EL (cell line): ENCODE measurements at regions not wholly inside any gene's neighbourhood (a gene's known extent, or its start where the extent isn't known, plus 50 kb on each side); places are given as distances from the start of the nearest gene placed in this dataset.

ENCODE experiments used
- DNase-seq: peaks from one replicate; pipeline ENCODE4 v3.0.0-alpha.2; 2016

- DNase-seq = no peak
Measured at GRCh38 chr14:29042551-29042950, 276.0 kb downstream of the FOXG1 start.

- no peak for DNase-seq
Measured at GRCh38 chr14:29043737-29044136, 277.1 kb downstream of the FOXG1 start.

DNA sequence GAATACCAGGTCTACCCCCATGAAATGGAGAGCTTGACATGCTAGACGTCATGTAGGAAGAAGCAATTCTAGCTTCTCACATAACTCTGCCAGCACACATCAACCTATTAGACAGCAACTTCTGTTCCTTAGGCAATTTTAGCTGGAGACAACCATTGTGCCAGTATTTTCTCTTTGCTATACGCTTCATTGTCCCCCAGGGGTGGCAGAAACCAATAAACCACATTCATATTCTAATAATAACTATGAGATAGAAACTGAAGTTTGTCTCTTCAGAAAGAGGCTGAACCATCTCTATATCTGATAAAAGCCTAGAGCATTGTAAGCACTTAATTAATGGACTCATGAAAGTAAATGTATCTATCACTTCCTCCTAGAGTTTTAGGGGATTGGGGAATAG lies 278.6 kb downstream of the FOXG1 start:
- DNase-seq = no peak

DNA sequence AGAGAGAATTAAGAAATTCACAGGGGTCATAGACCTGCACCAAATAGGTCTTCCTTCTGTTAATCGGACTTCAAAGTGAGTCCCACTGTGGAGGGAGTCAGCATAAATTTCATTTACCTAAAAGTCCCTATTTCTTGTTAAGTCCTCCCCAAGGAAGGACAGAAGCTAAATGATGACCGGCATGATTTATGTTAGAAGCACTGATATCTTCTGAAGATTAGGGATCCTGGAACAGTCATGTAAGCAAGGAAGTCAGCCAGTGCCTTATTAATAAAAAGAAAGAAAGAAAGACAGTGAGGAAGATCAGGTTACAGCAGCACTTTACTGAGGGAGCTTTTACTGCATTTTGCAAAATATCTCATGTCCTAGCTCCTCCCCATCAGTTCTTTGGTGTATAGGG lies 287.5 kb downstream of the FOXG1 start:
- no peak for DNase-seq

DNA sequence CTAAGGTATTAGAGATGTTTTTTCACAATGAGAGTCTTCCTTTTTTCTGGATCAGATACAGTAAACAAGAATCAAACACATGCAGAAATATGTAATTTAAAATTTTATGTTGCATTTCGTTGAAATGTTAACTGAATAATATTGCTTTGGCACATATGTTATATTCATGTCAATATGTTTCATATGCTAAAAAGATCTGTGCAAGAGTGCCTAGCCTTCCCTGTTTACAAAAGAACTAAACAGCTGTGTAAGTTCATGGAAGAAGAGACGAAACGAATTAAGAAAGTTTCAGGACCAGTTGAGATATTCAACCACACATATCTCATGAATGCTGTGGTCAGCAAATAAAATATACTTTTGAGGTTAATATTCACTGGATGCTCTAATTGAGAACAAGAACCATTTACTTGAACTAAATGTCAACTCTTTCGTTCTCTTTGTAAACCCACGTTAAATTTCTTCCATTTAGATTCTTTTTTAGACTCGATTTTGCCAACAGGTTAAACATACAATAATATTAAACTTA lies 289.5 kb downstream of the FOXG1 start:
- no peak for DNase-seq

DNA sequence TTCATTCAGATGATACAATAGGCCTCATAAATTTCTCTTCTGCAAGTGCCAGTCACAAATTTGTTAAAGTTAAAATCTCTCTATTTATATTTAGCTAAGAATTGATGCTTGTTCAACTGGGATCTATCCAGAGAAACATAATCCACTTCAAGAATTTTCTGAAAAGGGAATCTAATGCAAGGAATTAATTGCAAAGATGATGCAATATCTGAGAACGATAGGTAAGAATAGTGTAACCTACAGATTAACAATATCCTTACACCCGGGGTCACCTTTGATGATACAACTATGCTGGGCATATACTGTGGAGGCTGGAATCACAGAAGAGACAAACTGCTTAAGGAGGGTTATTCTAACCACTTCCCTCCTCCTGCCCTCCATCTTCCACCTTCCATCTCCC lies 295.1 kb downstream of the FOXG1 start:
- DNase-seq = no peak

DNA sequence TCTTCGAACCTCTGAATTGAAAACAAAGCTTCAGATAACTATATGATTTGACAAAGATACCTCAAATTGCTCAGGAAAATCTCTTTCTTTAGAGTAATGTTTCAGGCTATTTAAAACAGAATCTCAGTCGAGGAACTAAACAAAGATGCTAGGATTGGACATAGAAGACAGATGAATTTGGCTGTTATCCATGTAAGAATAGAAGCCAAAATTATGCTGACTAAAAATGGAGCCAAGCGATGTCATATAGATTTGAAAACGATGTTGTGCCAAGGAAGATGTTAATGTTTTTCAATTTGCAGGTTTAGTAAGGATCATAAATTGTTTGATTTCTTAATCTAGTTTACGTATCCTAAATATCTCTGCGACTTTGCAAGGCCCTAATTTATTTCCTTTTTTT lies 295.9 kb downstream of the FOXG1 start:
- no peak for DNase-seq

DNA sequence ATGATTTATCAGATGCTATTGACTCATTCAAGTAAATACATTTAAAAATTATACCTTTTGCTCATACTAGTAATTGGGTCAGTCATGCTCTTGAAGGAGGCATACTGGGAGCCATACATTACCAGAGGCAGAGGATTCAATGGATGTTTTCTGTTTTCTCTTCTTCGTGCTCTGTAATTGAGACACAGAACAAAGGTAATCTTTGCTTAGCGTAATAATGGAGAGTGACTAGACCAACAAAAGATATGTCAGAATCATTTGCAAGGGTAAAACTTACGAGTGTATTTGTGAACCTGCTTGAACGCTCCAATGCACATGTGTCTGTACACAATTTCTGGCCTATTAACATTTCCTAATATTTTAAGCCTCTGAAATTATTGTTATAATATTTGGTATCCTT lies 296.4 kb downstream of the FOXG1 start:
- no peak for DNase-seq

DNA sequence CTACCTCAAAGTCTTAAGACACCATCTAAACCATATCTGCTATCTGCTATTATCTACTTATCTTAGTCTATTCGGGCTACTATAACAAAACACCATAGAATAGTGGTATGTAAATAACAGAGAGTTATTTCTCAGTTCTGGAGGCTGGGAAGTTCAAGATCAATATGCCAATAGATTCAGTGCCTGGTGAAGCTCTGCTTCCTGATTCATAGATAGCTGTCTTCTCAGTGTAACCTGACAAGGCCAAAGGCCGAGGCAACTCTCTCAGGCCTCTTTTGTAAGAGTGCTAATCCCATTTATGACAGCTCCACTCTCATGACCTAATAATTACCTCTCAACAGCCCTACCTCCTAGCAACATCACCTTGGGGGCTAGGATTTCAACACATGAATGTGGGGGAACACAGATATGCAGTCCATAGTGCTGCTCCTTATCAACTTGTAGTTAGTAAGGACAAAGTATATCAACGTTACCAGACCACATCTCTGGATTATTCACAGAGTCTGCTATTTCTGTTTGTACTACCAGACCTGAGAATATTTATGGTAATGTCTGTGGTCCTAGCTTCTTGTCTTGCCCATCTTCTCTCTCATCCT lies 297.8 kb downstream of the FOXG1 start:
- no peak for DNase-seq

DNA sequence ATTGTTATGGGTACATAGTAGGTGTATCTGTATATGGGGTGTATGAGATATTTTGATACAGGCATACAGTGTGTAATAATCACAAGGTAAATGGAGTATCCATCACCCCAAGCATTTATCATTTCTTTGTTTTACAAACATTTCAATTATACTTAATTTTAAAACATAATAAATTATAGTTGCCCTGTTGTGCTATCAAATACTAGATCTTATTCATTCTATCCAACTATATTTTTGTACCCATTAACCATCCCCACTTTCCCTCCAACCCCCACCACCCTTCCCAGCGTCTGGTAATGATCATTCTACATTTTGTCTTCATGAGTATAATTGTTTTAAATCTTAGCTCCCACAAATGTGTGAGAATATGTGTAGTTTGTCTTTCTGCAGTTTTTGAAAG lies 302.6 kb downstream of the FOXG1 start:
- no peak for DNase-seq

- no peak for DNase-seq
Measured at GRCh38 chr14:29075761-29076160, 309.2 kb downstream of the FOXG1 start.

DNA sequence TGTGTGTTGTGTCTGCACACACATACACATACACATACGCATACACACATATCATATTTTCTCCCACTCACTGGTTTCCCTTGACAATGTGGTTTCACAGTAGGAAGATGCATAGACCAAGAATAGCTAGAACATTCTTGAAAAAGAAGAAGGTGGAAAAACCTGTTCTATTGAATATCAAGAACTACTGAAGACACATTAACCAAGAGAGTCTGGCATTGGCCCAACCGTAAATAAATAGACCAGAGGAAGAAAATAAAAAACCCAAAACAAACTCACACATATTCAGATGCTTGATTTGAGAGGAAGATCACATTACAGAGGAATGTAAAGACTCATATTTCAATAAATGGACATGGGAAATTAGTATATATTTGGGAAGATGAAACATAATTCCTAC lies 311.3 kb downstream of the FOXG1 start:
- DNase-seq = no peak

DNA sequence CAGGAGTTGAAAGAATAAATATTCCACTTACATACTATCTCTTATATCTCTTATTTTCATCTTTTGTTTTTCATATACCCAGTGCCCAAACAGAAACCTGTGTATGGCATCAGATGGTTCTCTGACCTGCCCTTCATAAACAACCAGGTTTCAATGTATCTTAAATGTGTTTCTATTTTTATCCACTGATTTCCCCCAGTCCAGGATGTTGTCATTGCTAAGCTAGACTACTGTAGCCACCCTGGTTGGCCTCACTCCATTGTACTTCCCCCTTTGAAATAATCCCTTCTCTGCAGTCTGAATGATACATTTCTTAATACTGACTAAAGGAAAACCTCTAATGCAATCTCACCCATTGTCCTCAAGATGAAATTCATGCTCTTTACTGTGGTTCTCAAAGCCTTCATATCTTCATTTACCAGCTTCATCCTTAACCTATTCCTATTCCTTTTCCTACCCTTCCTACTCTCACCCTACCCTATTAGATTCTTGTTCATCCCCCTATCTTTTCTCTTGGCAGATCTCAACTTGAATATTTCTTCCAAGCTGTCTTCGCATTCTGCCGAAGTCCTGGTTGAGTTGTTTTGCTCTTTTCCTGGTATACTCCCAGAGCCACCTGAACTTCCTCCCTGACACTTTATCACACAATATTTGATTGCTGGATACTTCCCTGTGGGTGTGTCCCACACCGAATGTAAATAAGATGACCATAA lies 312.4 kb downstream of the FOXG1 start:
- DNase-seq = no peak

GRCh38 chr14:29085546-29085945 lies 319.0 kb downstream of the FOXG1 start:
- peak; percentile 19 for DNase-seq

DNA sequence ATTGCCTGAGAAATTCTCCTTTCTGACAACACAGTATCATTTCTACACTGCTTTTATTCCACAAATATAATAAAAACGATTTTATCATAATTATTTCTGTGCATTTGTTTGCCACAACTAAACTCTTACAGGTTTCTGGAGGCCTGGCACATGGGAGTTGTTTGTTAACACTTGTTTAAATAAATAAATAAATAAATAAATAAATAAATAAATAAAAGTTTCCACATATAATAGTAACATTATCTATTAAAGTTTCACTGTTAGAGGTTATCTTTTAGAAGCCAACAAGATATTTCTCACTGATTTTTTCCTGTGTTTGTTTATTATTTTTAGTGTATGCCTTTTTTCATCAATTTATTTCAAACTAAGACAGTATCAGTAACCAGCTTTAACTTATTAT lies 323.3 kb downstream of the FOXG1 start:
- DNase-seq = no peak

GRCh38 chr14:29092121-29092520 lies 325.5 kb downstream of the FOXG1 start:
- DNase-seq = no peak

- no peak for DNase-seq
Measured at GRCh38 chr14:29097476-29097875, 330.9 kb downstream of the FOXG1 start.

- no peak for DNase-seq
Measured at GRCh38 chr14:29098656-29099055, 332.1 kb downstream of the FOXG1 start.

- DNase-seq = no peak
Measured at GRCh38 chr14:29102266-29102665, 335.7 kb downstream of the FOXG1 start.

DNA sequence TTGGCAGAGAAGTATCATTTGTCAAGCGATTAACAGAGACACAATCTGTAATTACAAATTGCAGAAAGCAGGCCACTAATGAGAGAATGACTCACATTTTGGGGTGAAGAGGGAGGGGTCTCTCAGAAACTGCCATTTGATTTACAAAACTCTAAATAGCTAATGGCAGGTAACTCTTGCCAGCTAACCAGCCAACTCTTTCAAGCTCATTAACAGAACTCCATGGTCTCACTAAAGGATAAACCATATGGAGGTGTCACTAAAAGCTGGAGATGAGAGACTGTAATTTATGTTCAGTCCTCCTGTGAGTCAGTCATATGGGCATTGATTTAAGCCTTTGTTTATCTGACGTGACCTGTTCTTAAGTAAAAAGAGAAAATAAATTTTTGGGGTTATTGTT lies 336.4 kb downstream of the FOXG1 start:
- no peak for DNase-seq

DNA sequence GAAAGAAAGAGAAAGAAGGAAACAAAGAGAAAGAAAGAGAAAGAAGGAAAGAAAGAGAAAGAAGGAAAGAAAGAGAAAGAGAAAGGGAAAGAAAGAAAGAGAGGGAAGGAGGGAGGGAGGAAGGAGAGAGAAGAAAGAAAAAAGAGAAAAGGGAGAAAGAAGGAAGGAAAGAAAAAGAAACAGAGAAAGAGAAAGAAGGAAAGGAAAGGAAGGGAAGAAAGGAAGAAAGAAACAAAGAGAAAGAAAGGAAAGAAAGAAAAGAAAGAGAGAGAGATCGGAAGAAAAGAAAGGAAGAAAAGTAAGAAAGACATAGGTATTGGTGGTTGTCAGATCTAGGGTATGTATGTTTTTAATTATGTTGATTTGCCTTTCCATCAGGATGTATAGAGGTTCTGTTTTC lies 342.3 kb downstream of the FOXG1 start:
- DNase-seq = no peak

DNA sequence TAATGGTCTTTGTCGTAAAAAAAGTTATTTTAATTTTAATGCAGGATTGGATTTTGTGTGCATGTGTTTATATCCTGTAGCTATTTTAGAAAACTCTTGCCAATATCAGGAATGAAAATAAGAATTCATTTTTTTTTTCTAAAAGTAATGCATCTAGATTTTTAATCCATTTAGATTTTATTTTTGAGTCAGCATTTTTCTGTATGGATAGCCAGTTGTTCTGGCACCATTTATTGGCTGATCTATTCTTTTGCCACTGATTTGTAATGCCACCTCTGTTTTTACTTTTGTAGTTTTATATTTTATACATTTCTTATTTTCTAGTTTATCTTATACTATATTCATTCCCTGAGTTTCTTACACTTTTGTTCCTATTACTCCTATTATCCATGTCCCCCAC lies 343.0 kb downstream of the FOXG1 start:
- DNase-seq = no peak

GRCh38 chr14:29111554-29111953 lies 345.0 kb downstream of the FOXG1 start:
- DNase-seq = peak; percentile 1

- no peak for DNase-seq
Measured at GRCh38 chr14:29123017-29123416, 356.4 kb downstream of the FOXG1 start.

GRCh38 chr14:29126361-29126760 lies 359.8 kb downstream of the FOXG1 start:
- DNase-seq = no peak
